Breast epithelium (tissue), 3 donors: ENCODE measurements at regions not wholly inside any gene's neighbourhood (a gene's known extent, or its start where the extent isn't known, plus 50 kb on each side); places are given as distances from the start of the nearest gene placed in this dataset.

Experiments used
- POLR2AphosphoS5 ChIP-seq, 3 donors: sonication (generic); formaldehyde crosslinking; IDR thresholded peaks; one replicate each; pipeline ENCODE4 v1.6.1; 2017; ENCODE audit warnings: antibody characterized with exemption in 3 of 3
- TF ChIP-seq, protein P1 (sequence below), 3 donors: fragments of 450-650 bp; IDR thresholded peaks; one replicate each; pipeline ENCODE4 v1.5.1; 2016 to 2017; ENCODE audit warnings: antibody characterized with exemption in 3 of 3, mild to moderate bottlenecking in 3 of 3, moderate library complexity in 3 of 3

DNA sequence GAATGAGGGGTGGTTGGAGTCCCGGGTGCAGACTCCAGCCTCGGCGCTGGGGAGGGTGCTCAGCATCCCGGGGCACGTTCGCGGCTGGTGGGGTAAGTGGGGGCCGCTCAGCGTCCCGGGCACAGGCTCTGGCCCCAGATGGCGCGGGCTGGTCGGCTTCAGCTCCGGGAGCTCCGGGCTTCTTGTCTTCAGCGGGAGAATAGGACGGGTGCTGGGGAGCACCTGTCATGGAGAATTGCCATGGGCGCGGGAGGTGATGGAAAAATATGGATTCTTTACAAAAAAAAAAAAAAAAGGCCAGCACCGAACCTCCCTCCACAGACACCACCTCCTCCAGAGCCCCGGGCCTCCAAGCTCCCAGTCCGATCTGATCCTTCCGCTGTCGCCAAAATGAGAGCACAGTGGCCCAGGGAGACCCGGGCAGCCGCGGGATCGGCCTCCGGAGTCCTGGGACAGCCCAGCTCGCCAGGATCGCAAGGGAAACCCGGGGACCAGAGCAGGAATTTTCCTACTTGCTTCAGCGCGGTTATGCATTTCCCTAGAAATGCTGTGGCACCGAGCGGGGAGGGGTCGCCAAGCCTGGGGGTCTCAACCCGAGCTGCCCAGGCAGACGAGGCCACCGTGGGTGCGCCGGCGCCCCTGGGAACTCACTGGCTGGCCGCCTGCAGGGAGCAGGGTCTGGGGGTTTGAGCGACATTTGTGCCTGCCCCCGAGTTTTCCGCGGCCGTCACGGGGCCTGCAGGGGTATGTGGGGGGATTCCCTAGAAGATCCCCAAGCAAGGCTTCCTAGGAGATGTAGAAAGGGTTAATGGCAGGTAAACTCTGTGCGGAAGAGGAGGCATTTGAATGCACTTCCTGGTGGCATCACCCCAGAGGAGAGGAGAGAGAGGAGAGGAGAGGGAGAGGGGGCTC lies 1336.9 kb downstream of the BRD1 start:
- TF ChIP-seq, protein P1, sequence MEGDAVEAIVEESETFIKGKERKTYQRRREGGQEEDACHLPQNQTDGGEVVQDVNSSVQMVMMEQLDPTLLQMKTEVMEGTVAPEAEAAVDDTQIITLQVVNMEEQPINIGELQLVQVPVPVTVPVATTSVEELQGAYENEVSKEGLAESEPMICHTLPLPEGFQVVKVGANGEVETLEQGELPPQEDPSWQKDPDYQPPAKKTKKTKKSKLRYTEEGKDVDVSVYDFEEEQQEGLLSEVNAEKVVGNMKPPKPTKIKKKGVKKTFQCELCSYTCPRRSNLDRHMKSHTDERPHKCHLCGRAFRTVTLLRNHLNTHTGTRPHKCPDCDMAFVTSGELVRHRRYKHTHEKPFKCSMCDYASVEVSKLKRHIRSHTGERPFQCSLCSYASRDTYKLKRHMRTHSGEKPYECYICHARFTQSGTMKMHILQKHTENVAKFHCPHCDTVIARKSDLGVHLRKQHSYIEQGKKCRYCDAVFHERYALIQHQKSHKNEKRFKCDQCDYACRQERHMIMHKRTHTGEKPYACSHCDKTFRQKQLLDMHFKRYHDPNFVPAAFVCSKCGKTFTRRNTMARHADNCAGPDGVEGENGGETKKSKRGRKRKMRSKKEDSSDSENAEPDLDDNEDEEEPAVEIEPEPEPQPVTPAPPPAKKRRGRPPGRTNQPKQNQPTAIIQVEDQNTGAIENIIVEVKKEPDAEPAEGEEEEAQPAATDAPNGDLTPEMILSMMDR (IDR thresholded peaks at IDR 0.05), result no peak
- no peak for TF ChIP-seq POLR2AphosphoS5 (IDR thresholded peaks at IDR 0.05)
